ENCODE measurements at regions not wholly inside any gene's neighbourhood (a gene's known extent, or its start where the extent isn't known, plus 50 kb on each side); places are given as distances from the start of the nearest gene placed in this dataset.

DNA sequence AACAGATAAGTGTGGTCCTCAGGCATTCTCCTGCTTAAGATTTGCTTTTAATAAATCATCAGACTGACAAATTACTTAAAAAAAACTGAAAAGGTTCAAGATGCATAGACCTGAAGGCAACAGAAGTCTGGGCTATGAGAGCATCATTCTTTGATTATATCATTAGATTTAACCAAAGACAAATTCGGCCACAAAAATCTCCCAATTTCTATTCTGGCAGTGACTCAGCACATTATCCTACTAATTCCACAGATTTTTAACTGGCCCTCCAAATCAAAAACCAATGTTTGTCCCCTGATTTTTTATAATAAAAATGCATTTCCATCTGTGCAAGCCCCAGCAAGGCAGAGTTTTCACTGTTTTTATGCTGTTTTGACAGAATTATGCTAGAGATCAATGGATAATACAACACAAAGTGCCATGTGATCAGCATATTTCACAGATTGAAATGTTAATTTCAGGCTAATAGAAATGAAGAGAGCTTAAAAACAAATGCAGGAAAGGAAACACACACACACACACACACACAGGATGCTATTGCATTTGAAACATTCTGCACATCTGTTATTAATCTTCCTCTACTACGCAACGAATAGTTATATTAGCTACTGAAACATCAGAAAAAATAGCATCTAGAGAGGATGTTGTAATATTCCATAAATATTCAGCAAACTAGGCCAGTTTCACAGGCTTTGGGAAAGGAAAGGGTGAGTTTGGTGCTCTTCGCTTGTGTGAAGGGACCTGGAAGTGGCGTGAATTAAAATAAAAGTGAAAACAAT is 177.6 kb upstream of the ST8SIA4 start:
- Histone ChIP-seq H3K9me3 (ENCODE audit: insufficient read depth, low read depth, low read length) (no peaks in the 10 kb centered on the region), H3K4me2 (ENCODE audit: low read depth, low read length, poor library complexity, severe bottlenecking) (no peak overlapping the region), H3K79me2 (ENCODE audit: insufficient read depth, low read length) (no peaks in the 10 kb centered on the region), H3K9ac (ENCODE audit: low read depth, low read length, poor library complexity, severe bottlenecking) (no peak overlapping the region), H3F3A (ENCODE audit: low read depth) (no peaks in the 10 kb centered on the region), H3K36me3 (ENCODE audit: insufficient read depth, low read length) (no peaks in the 10 kb centered on the region), H3K27me3 (ENCODE audit: insufficient read depth, low read length, poor library complexity, severe bottlenecking) (no peaks in the 10 kb centered on the region), H2AFZ (ENCODE audit: low read length) (no peak overlapping the region), H4K20me1 (ENCODE audit: insufficient read depth, low read length, poor library complexity, severe bottlenecking) (no peaks in the 10 kb centered on the region), H3K4me3 (ENCODE audit: low read length, poor library complexity, severe bottlenecking) (no peak overlapping the region), H3K4me1 (ENCODE audit: insufficient read depth, low read length, poor library complexity, severe bottlenecking) (no peaks in the 10 kb centered on the region), H3K9me2 (replicated peaks; ENCODE audit: low read depth, low read length) (no peaks in the 10 kb centered on the region)
- TF ChIP-seq CTCF (conservative IDR thresholded peaks at IDR 0.05; ENCODE audit: low read length) (no peak), EZH2phosphoT487 (IDR thresholded peaks at IDR 0.05; ENCODE audit: borderline replicate concordance) (no peak)

DNA sequence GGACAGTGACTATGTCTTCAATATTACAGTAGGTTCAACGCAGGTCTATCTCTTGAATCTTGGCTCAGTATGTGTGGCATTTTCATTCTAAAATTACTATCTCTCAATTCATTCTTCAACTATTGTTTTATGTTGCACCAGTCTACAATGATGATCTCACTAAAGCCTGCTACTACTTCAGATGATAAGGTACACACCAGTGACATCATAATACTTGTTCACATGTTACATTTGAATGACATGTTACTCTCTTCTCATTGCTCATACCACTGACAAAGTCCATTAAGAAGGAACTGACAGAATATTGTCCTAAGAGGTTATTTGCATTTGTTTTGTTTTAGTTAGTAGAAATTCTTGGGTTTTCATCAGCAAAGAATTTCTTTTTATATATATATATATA is 165.2 kb upstream of the ST8SIA4 start:
- H4K20me1 ChIP-seq (ENCODE audit: insufficient read depth, low read length, poor library complexity, severe bottlenecking): no peaks in the 10 kb centered on the region
- no peak overlapping the region for H3K4me2 ChIP-seq (ENCODE audit: low read depth, low read length, poor library complexity, severe bottlenecking)
- H2AFZ ChIP-seq (ENCODE audit: low read length): no peak overlapping the region
- no peaks in the 10 kb centered on the region for H3K9me3 ChIP-seq (ENCODE audit: insufficient read depth, low read depth, low read length)
- H3K4me1 ChIP-seq (ENCODE audit: insufficient read depth, low read length, poor library complexity, severe bottlenecking): no peaks in the 10 kb centered on the region
- TF ChIP-seq CTCF (conservative IDR thresholded peaks at IDR 0.05; ENCODE audit: low read length) (no peak), EZH2phosphoT487 (IDR thresholded peaks at IDR 0.05; ENCODE audit: borderline replicate concordance) (no peak)
- H3K36me3 ChIP-seq (ENCODE audit: insufficient read depth, low read length): no peaks in the 10 kb centered on the region
- H3F3A ChIP-seq (ENCODE audit: low read depth): no peaks in the 10 kb centered on the region
- H3K79me2 ChIP-seq (ENCODE audit: insufficient read depth, low read length): no peaks in the 10 kb centered on the region
- H3K27me3 ChIP-seq (ENCODE audit: insufficient read depth, low read length, poor library complexity, severe bottlenecking): no peaks in the 10 kb centered on the region
- no peaks in the 10 kb centered on the region for H3K9me2 ChIP-seq (replicated peaks; ENCODE audit: low read depth, low read length)
- H3K4me3 ChIP-seq (ENCODE audit: low read length, poor library complexity, severe bottlenecking): no peak overlapping the region
- H3K9ac ChIP-seq (ENCODE audit: low read depth, low read length, poor library complexity, severe bottlenecking): no peak overlapping the region

DNA sequence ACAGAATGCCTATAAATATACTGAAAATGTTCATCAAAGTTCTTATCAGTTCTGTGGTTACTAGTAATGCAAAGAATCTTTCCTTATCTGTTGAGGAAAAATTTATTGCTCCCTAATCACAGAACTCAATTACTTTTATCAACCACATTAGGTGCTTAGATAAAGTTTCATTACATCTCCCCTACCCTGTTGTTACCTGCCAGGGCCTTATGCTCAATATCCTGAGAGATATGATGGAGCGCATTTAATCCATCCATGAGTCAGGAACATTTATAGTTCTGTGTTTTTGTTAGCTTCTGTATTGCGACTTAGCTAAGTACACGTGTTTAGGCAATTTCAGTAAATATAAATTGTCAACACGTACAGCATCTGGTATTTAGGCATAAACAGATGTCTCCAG is 164.3 kb upstream of the ST8SIA4 start:
- Histone ChIP-seq H2AFZ (ENCODE audit: low read length) (no peak overlapping the region), H3K36me3 (ENCODE audit: insufficient read depth, low read length) (no peaks in the 10 kb centered on the region), H3K27me3 (ENCODE audit: insufficient read depth, low read length, poor library complexity, severe bottlenecking) (no peaks in the 10 kb centered on the region), H3K9ac (ENCODE audit: low read depth, low read length, poor library complexity, severe bottlenecking) (no peak overlapping the region), H3K4me2 (ENCODE audit: low read depth, low read length, poor library complexity, severe bottlenecking) (no peak overlapping the region), H4K20me1 (ENCODE audit: insufficient read depth, low read length, poor library complexity, severe bottlenecking) (no peaks in the 10 kb centered on the region), H3K9me2 (replicated peaks; ENCODE audit: low read depth, low read length) (no peaks in the 10 kb centered on the region), H3F3A (ENCODE audit: low read depth) (no peaks in the 10 kb centered on the region), H3K4me1 (ENCODE audit: insufficient read depth, low read length, poor library complexity, severe bottlenecking) (no peaks in the 10 kb centered on the region), H3K4me3 (ENCODE audit: low read length, poor library complexity, severe bottlenecking) (no peak overlapping the region), H3K9me3 (ENCODE audit: insufficient read depth, low read depth, low read length) (no peaks in the 10 kb centered on the region), H3K79me2 (ENCODE audit: insufficient read depth, low read length) (no peaks in the 10 kb centered on the region)
- no peak for TF ChIP-seq CTCF (conservative IDR thresholded peaks at IDR 0.05; ENCODE audit: low read length)
- TF ChIP-seq EZH2phosphoT487 (IDR thresholded peaks at IDR 0.05; ENCODE audit: borderline replicate concordance): no peak
